ENCODE measurements at regions not wholly inside any gene's neighbourhood (a gene's known extent, or its start where the extent isn't known, plus 50 kb on each side); places are given as distances from the start of the nearest gene placed in this dataset.

GRCh38 chr2:120859814-120860578 is 124.3 kb downstream of the GLI2 start:
- no peak for TF ChIP-seq CTCF (conservative IDR thresholded peaks at IDR 0.05 in 1 of 2, IDR thresholded peaks at IDR 0.05 in 1 of 2; ENCODE audit: extremely low read depth in 1 of 2, insufficient read depth in 1 of 2, low read depth in 1 of 2, low read length in 2 of 2)
- TF ChIP-seq EZH2 (IDR thresholded peaks at IDR 0.05; ENCODE audit: borderline replicate concordance, low read length): no peak

Data from mammary epithelial cell (primary cell).